ENCODE measurements at regions not wholly inside any gene's neighbourhood (a gene's known extent, or its start where the extent isn't known, plus 50 kb on each side); places are given as distances from the start of the nearest gene placed in this dataset.
"Not testable (repeated sequence)": the region's sequence is repeated elsewhere in the genome, so short reads cannot be mapped to it uniquely, and the experiment has no call there.

DNA sequence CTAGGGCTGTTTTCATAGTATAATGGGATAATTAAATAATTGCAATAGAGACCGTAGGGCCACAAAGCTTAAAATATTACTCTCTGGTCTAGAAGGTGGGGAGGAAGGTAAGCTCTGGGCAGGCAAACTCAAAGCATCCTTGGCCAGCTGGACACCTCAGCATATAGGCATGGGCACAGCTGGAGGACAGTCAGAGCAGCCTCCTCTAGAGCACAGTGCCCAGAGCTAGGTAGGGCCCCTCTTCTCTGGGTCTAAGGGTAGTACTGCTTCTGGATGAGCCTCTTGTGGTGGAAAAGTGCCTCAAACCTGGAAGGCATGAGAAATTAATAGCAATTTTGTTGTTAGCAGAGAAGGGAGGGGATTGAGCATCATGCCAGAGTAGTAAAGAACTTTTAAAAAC lies 116.9 kb upstream of the FOXN2 start:
- TF ChIP-seq, protein P1, sequence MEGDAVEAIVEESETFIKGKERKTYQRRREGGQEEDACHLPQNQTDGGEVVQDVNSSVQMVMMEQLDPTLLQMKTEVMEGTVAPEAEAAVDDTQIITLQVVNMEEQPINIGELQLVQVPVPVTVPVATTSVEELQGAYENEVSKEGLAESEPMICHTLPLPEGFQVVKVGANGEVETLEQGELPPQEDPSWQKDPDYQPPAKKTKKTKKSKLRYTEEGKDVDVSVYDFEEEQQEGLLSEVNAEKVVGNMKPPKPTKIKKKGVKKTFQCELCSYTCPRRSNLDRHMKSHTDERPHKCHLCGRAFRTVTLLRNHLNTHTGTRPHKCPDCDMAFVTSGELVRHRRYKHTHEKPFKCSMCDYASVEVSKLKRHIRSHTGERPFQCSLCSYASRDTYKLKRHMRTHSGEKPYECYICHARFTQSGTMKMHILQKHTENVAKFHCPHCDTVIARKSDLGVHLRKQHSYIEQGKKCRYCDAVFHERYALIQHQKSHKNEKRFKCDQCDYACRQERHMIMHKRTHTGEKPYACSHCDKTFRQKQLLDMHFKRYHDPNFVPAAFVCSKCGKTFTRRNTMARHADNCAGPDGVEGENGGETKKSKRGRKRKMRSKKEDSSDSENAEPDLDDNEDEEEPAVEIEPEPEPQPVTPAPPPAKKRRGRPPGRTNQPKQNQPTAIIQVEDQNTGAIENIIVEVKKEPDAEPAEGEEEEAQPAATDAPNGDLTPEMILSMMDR (IDR thresholded peaks at IDR 0.05; ENCODE audit: low read depth, low read length, missing control alignments) = no peak
- H3K4me3 ChIP-seq (ENCODE audit: low read depth, low read length) = no peak overlapping the region
- no peak for DNase-seq (ENCODE audit: low read depth)

DNA sequence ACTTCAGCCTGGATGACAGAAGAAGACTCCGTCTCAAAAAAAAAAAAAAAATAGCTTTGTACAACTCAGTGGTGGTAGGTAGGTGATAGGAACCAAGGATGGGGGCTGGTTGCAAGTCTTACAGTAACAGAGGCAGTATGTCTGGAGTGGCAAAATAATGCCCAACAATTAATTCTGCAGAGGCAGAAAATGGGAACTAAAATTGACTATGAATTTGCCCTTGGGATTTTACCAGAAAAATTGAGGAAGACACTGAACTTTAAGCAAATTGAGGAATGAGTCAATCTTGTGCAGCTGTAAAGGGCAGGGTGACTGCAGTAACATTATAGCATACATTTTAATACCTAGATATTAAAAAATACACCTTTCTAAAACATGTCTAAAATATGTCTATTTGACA lies 116.1 kb upstream of the FOXN2 start:
- no peak overlapping the region for H3K4me3 ChIP-seq (ENCODE audit: low read depth, low read length)
- TF ChIP-seq, protein P1 (IDR thresholded peaks at IDR 0.05; ENCODE audit: low read depth, low read length, missing control alignments) = no peak
- no peak for DNase-seq (ENCODE audit: low read depth)

DNA sequence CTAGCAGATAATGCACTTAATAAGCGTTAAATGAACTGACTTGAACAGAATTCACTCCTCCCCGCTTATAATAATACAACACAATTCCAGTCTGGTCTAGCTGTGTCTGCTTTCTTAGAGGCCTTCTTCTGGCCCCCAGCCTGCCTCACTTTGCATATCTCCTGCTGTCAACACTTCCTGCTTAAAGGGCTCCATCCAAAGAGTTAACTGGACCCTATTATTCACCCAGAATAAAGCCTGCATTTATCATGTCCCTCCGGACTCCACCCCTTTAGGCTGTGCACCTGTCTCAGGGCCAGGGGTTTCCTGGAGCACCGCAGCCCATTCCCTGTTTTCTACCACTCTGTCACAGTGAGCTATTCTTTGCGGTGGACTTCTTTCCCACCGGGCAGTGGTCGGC lies 115.4 kb upstream of the FOXN2 start:
- TF ChIP-seq, protein P1 (IDR thresholded peaks at IDR 0.05; ENCODE audit: low read depth, low read length, missing control alignments) = no peak
- no peak overlapping the region for H3K4me3 ChIP-seq (ENCODE audit: low read depth, low read length)
- DNase-seq (ENCODE audit: low read depth) = no peak

DNA sequence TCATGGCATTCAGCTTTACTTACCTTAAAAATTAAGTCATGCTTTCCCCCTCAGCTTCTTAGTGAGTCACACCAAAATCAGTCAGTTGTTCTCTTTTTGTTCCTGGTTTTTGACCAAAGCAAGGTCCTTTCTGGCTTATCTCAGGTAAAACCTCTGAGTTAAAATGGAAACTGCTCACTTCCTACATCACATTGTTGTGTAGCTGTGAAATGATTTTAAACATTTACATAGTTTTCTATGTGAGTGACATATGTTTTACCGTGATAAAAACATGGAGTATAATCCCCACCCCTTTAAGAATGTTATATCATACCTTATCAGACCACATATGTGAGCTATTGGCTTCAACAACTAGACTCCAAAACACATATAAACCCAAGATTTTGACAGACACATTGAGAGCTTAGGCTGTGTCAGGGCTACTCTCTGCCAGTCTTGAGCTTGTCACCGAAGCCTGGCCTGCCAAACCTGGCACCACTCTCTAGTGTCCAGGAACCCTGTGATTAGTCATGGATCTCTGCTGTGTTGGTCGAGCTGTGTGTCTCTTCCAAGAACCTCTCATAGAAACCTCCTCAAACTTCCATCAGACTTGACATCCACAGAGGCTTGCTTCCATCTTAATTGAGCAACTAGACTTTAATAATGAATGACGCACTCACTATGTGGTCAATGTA lies 113.7 kb upstream of the FOXN2 start:
- TF ChIP-seq, protein P1 (IDR thresholded peaks at IDR 0.05; ENCODE audit: low read depth, low read length, missing control alignments) = no peak
- DNase-seq (ENCODE audit: low read depth) = peak; percentile 40
- no peak overlapping the region for H3K4me3 ChIP-seq (ENCODE audit: low read depth, low read length)

DNA sequence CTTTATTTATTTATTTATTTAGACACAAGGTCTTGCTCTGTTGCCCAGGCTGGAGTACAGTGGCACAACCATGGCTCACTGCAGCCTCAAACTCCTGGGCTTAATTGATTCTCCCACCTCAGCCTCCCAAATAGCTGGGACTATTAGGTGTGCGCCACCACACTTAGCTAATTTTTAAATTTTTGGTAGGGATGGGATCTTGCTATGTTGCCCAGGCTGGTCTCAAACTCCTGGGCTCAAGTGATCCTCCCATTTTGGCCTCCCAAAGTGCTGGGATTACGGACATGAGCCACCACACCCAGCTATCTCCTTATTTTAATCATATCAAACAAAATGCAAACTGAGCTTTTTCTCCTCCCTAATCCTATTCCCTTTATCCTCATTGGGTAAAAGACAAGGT lies 113.0 kb upstream of the FOXN2 start:
- not testable (repeated sequence) for DNase-seq (ENCODE audit: low read depth); H3K4me3 ChIP-seq (ENCODE audit: low read depth, low read length)

DNA sequence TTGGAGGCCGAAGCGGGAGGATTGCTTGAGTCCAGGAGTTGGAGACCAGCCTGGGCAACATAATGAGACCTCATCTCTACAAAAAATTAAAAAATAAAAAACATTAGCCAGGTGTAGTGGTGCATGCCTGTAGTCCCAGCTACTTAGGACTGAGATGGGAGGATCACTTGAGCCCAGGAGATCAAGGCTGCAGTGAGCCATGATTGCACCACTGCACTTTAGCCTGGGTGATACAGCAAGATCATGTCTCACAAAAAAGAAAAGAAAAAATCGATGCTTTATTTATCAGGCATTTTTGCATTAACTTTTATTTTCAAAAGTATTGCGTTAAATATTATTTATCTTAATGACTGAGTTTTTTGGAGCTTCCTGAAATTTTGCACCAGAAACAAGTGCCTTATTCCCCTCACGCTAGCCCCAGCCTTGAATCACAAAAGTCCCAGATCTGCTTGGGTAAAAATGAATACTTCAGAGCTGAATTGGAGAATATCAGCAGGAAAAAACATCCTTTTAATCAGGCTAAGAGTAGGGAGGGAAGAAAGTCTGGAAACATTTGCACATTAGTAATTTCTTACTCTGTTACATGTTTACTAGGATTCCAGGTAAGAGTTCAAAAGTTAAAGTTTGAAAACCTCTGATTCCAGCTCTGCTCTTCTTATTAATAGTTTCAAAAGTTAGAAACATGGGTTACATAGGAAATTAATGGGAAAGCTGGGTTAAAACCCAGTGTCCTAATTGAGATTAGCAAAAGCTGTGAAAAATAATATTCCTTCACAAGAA lies 111.4 kb upstream of the FOXN2 start:
- DNase-seq (ENCODE audit: low read depth) = no peak
- TF ChIP-seq, protein P1 (IDR thresholded peaks at IDR 0.05; ENCODE audit: low read depth, low read length, missing control alignments) = no peak
- H3K4me3 ChIP-seq (ENCODE audit: low read depth, low read length) = no peak overlapping the region

DNA sequence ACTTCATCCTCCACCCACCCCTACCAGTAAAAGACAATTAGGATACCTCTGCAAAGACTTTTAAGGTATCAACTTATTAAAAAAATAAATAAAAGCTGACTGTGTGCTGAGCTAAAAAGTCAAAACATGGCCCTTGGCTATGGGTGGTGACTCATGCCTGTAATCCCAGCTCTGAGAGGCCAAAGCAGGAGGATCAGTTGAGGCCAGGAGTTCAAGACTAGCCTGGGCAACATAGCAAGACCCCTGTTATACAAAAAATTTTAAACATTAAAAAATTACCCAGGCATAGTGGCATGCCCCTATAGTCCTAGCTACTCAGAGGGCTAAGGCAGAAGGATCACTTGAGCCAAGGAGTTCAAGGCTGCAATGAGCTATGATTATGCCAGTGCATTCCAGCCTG lies 110.8 kb upstream of the FOXN2 start:
- DNase-seq (ENCODE audit: low read depth) = no peak

More for the DNA sequence above, 110.8 kb upstream of the FOXN2 start:
- H3K4me3 ChIP-seq (ENCODE audit: low read depth, low read length) = no peak overlapping the region
- TF ChIP-seq, protein P1 (IDR thresholded peaks at IDR 0.05; ENCODE audit: low read depth, low read length, missing control alignments) = no peak
